ENCODE measurements at regions not wholly inside any gene's neighbourhood (a gene's known extent, or its start where the extent isn't known, plus 50 kb on each side); places are given as distances from the start of the nearest gene placed in this dataset.

GRCh38 chr2:3022841-3023372 is 354.7 kb downstream of the EIPR1 start:
- in situ Hi-C loops (cut with HindIII; ENCODE audit: low sequenced_read_pairs), result no loop called here

GRCh38 chr2:3021720-3022119 is 355.9 kb downstream of the EIPR1 start:
- no peak for DNase-seq (ENCODE audit: low spot score)
- in situ Hi-C loops (cut with HindIII; ENCODE audit: low sequenced_read_pairs), result no loop called here

More at GRCh38 chr2:3022841-3023372, 354.7 kb downstream of the EIPR1 start:
- DNase-seq (ENCODE audit: low spot score), result no peak

GRCh38 chr2:3010001-3010400 is 367.6 kb downstream of the EIPR1 start:
- in situ Hi-C loops (cut with HindIII; ENCODE audit: low sequenced_read_pairs), result no loop called here
- DNase-seq (ENCODE audit: low spot score), result no peak

GRCh38 chr2:3009483-3009882 is 368.1 kb downstream of the EIPR1 start:
- in situ Hi-C loops (cut with HindIII; ENCODE audit: low sequenced_read_pairs), result no loop called here
- DNase-seq (ENCODE audit: low spot score), result no peak

GRCh38 chr2:3009005-3009404 is 368.6 kb downstream of the EIPR1 start:
- no peak for DNase-seq (ENCODE audit: low spot score)
- in situ Hi-C loops (cut with HindIII; ENCODE audit: low sequenced_read_pairs), result no loop called here

GRCh38 chr2:3008561-3008960 is 369.1 kb downstream of the EIPR1 start:
- in situ Hi-C loops (cut with HindIII; ENCODE audit: low sequenced_read_pairs), result no loop called here
- DNase-seq (ENCODE audit: low spot score), result no peak

- in situ Hi-C loops (cut with HindIII; ENCODE audit: low sequenced_read_pairs), result no loop called here
Observed at GRCh38 chr2:3007135-3007534, 370.5 kb downstream of the EIPR1 start.

GRCh38 chr2:3005859-3006501 is 371.6 kb downstream of the EIPR1 start:
- in situ Hi-C loops (cut with HindIII; ENCODE audit: low sequenced_read_pairs), result no loop called here
- DNase-seq (ENCODE audit: low spot score), result no peak

More at GRCh38 chr2:3007135-3007534, 370.5 kb downstream of the EIPR1 start:
- DNase-seq (ENCODE audit: low spot score), result no peak

- in situ Hi-C loops (cut with HindIII; ENCODE audit: low sequenced_read_pairs), result no loop called here
- DNase-seq (ENCODE audit: low spot score), result peak; percentile 43
Observed at GRCh38 chr2:3001615-3002560, 375.7 kb downstream of the EIPR1 start.

GRCh38 chr2:3000968-3001367 is 376.6 kb downstream of the EIPR1 start:
- no peak for DNase-seq (ENCODE audit: low spot score)
- in situ Hi-C loops (cut with HindIII; ENCODE audit: low sequenced_read_pairs), result no loop called here

- in situ Hi-C loops (cut with HindIII; ENCODE audit: low sequenced_read_pairs), result no loop called here
- DNase-seq (ENCODE audit: low spot score), result no peak
Observed at GRCh38 chr2:3000125-3000524, 377.5 kb downstream of the EIPR1 start.

GRCh38 chr2:2998971-2999370 is 378.6 kb downstream of the EIPR1 start:
- no peak for DNase-seq (ENCODE audit: low spot score)
- in situ Hi-C loops (cut with HindIII; ENCODE audit: low sequenced_read_pairs), result no loop called here

GRCh38 chr2:2993172-2993692 is 384.4 kb downstream of the EIPR1 start:
- in situ Hi-C loops (cut with HindIII; ENCODE audit: low sequenced_read_pairs), result no loop called here
- DNase-seq (ENCODE audit: low spot score), result no peak

- no peak for DNase-seq (ENCODE audit: low spot score)
- in situ Hi-C loops (cut with HindIII; ENCODE audit: low sequenced_read_pairs), result no loop called here
Observed at GRCh38 chr2:2992634-2993033, 385.0 kb downstream of the EIPR1 start.

- no peak for DNase-seq (ENCODE audit: low spot score)
- in situ Hi-C loops (cut with HindIII; ENCODE audit: low sequenced_read_pairs), result no loop called here
Observed at GRCh38 chr2:2985020-2985419, 392.6 kb downstream of the EIPR1 start.

GRCh38 chr2:2981000-2981399 is 396.6 kb downstream of the EIPR1 start:
- no peak for DNase-seq (ENCODE audit: low spot score)
- in situ Hi-C loops (cut with HindIII; ENCODE audit: low sequenced_read_pairs), result no loop called here

- in situ Hi-C loops (cut with HindIII; ENCODE audit: low sequenced_read_pairs), result no loop called here
- no peak for DNase-seq (ENCODE audit: low spot score)
Observed at GRCh38 chr2:2974982-2975381, 402.6 kb downstream of the EIPR1 start.

- in situ Hi-C loops (cut with HindIII; ENCODE audit: low sequenced_read_pairs), result no loop called here
- DNase-seq (ENCODE audit: low spot score), result peak; percentile 51
Observed at GRCh38 chr2:2960441-2961133, 417.0 kb downstream of the EIPR1 start.

- in situ Hi-C loops (cut with HindIII; ENCODE audit: low sequenced_read_pairs), result no loop called here
- no peak for DNase-seq (ENCODE audit: low spot score)
Observed at GRCh38 chr2:2950403-2950952, 427.1 kb downstream of the EIPR1 start.
